Stimulated activated CD8-positive, alpha-beta memory T cell treated with anti-CD3 and anti-CD28 coated beads, Interleukin-15, amount 100 ng/mL, for 1 hour (primary cell): ENCODE measurements at regions not wholly inside any gene's neighbourhood (a gene's known extent, or its start where the extent isn't known, plus 50 kb on each side); places are given as distances from the start of the nearest gene placed in this dataset.

Experiments used
- DNase-seq: peaks from one replicate; pipeline ENCODE4 v3.0.0-alpha.2; 2020; ENCODE audit warnings: low read depth

- no peak for DNase-seq
Measured at GRCh38 chr15:93485438-93486327, 396.7 kb upstream of the RGMA start.

GRCh38 chr15:93483923-93484322, 394.9 kb upstream of the RGMA start:
- no peak for DNase-seq

GRCh38 chr15:93482731-93483130, 393.7 kb upstream of the RGMA start:
- no peak for DNase-seq

GRCh38 chr15:93479715-93480114, 390.7 kb upstream of the RGMA start:
- DNase-seq = no peak

- no peak for DNase-seq
Measured at GRCh38 chr15:93478947-93479346, 389.9 kb upstream of the RGMA start.

- no peak for DNase-seq
Measured at GRCh38 chr15:93477721-93478120, 388.7 kb upstream of the RGMA start.

GRCh38 chr15:93477188-93477587, 388.2 kb upstream of the RGMA start:
- DNase-seq = no peak

GRCh38 chr15:93476491-93477177, 387.6 kb upstream of the RGMA start:
- DNase-seq = no peak

- no peak for DNase-seq
Measured at GRCh38 chr15:93474728-93475127, 385.7 kb upstream of the RGMA start.

- no peak for DNase-seq
Measured at GRCh38 chr15:93469994-93470393, 381.0 kb upstream of the RGMA start.

- DNase-seq = no peak
Measured at GRCh38 chr15:93467337-93467736, 378.3 kb upstream of the RGMA start.

GRCh38 chr15:93466380-93466779, 377.4 kb upstream of the RGMA start:
- DNase-seq = no peak

- DNase-seq = no peak
Measured at GRCh38 chr15:93462690-93463089, 373.7 kb upstream of the RGMA start.

GRCh38 chr15:93460717-93461116, 371.7 kb upstream of the RGMA start:
- DNase-seq = no peak

GRCh38 chr15:93459396-93459795, 370.4 kb upstream of the RGMA start:
- no peak for DNase-seq

GRCh38 chr15:93458597-93458996, 369.6 kb upstream of the RGMA start:
- no peak for DNase-seq

- DNase-seq = no peak
Measured at GRCh38 chr15:93454788-93455187, 365.8 kb upstream of the RGMA start.

GRCh38 chr15:93452537-93453211, 363.7 kb upstream of the RGMA start:
- no peak for DNase-seq

- DNase-seq = no peak
Measured at GRCh38 chr15:93451822-93452221, 362.8 kb upstream of the RGMA start.

GRCh38 chr15:93451265-93451664, 362.3 kb upstream of the RGMA start:
- no peak for DNase-seq

GRCh38 chr15:93449798-93450197, 360.8 kb upstream of the RGMA start:
- no peak for DNase-seq

- DNase-seq = no peak
Measured at GRCh38 chr15:93438310-93438709, 349.3 kb upstream of the RGMA start.

GRCh38 chr15:93432474-93432873, 343.5 kb upstream of the RGMA start:
- DNase-seq = no peak
